Colonic mucosa (tissue), 4 donors: ENCODE measurements at regions not wholly inside any gene's neighbourhood (a gene's known extent, or its start where the extent isn't known, plus 50 kb on each side); places are given as distances from the start of the nearest gene placed in this dataset.

Experiments
- DNase-seq: peaks from one replicate; pipeline ENCODE4 v3.0.0-alpha.2; 2020
- H3K27ac ChIP-seq: fragments of 200-600 bp; one replicate; pipeline ENCODE4 v1.8.0; 2021
- H3K27me3 ChIP-seq: fragments of 200-600 bp; one replicate; pipeline ENCODE4 v1.8.0; 2021
- H3K36me3 ChIP-seq: fragments of 200-600 bp; one replicate; pipeline ENCODE4 v1.8.0; 2021
- H3K4me1 ChIP-seq: fragments of 200-600 bp; one replicate; pipeline ENCODE4 v1.8.0; 2021; ENCODE audit warnings: mild to moderate bottlenecking
- H3K4me3 ChIP-seq: fragments of 200-600 bp; one replicate; pipeline ENCODE4 v1.8.0; 2021
- H3K9ac ChIP-seq, 2 donors: one replicate each; pipeline ENCODE4 v1.7.0; 2013; ENCODE audit warnings: control low read depth in 2 of 2, low read depth in 2 of 2, low read length in 2 of 2
- H3K9me3 ChIP-seq: fragments of 200-600 bp; one replicate; pipeline ENCODE4 v1.8.0; 2021
- CTCF ChIP-seq: fragments of 200-600 bp; IDR thresholded peaks from one replicate; pipeline ENCODE4 v1.8.0; 2022; ENCODE audit warnings: antibody characterized with exemption, mild to moderate bottlenecking
- intact Hi-C: fragments of 100-400 bp; cut with DNase I; formaldehyde crosslinking; loops from one replicate; pipeline ENCODE4 v1.14.1; 2022
- donor health status: healthy.
- donor health status: DM: no; HTN: no; CAD: no.
- donor health status: DM: no; HTN: no; CAD: no.

- Histone ChIP-seq H3K36me3 (no peaks in the 10 kb centered on the region), H3K4me1 (no peaks in the 10 kb centered on the region), H3K27ac (no peak overlapping the region), H3K9ac (no peak overlapping the region), H3K9me3 (no peaks in the 10 kb centered on the region), H3K4me3 (no peak overlapping the region), H3K27me3 (no peaks in the 10 kb centered on the region)
- no peak for DNase-seq
- no peak for TF ChIP-seq CTCF
- intact Hi-C loops = no loop called here
Observed at GRCh38 chr10:64952042-64952441, 1430.8 kb downstream of the REEP3 start.

GRCh38 chr10:64956441-64956840 is 1435.2 kb downstream of the REEP3 start:
- H3K36me3 ChIP-seq = no peaks in the 10 kb centered on the region
- H3K9me3 ChIP-seq = no peaks in the 10 kb centered on the region
- no peak overlapping the region for H3K4me3 ChIP-seq
- H3K9ac ChIP-seq = no peak overlapping the region
- intact Hi-C loops = no loop called here
- no peaks in the 10 kb centered on the region for H3K4me1 ChIP-seq
- no peak for DNase-seq
- no peak for TF ChIP-seq CTCF
- H3K27ac ChIP-seq = no peak overlapping the region
- H3K27me3 ChIP-seq = no peaks in the 10 kb centered on the region

GRCh38 chr10:64959116-64959515 is 1437.9 kb downstream of the REEP3 start:
- H3K27me3 ChIP-seq = no peaks in the 10 kb centered on the region
- H3K4me3 ChIP-seq = no peak overlapping the region
- no peak overlapping the region for H3K27ac ChIP-seq
- H3K4me1 ChIP-seq = no peaks in the 10 kb centered on the region
- no peaks in the 10 kb centered on the region for H3K9me3 ChIP-seq
- intact Hi-C loops = no loop called here
- H3K36me3 ChIP-seq = no peaks in the 10 kb centered on the region
- no peak for TF ChIP-seq CTCF
- DNase-seq = no peak
- H3K9ac ChIP-seq = no peak overlapping the region

- H3K27ac ChIP-seq = no peak overlapping the region
- DNase-seq = no peak
- H3K27me3 ChIP-seq = no peaks in the 10 kb centered on the region
- H3K4me1 ChIP-seq = no peaks in the 10 kb centered on the region
- no peaks in the 10 kb centered on the region for H3K9me3 ChIP-seq
- no peak overlapping the region for H3K4me3 ChIP-seq
- H3K9ac ChIP-seq = no peak overlapping the region
- no peaks in the 10 kb centered on the region for H3K36me3 ChIP-seq
- intact Hi-C loops = no loop called here
- no peak for TF ChIP-seq CTCF
Observed at GRCh38 chr10:64959883-64960282, 1438.7 kb downstream of the REEP3 start.

GRCh38 chr10:64973391-64973790 is 1452.2 kb downstream of the REEP3 start:
- intact Hi-C loops = no loop called here
- no peaks in the 10 kb centered on the region for H3K27me3 ChIP-seq
- TF ChIP-seq CTCF = no peak

GRCh38 chr10:64976150-64976549 is 1454.9 kb downstream of the REEP3 start:
- Histone ChIP-seq H3K9ac (no peak overlapping the region), H3K4me3 (no peak overlapping the region), H3K27ac (no peak overlapping the region), H3K9me3 (no peaks in the 10 kb centered on the region), H3K4me1 (no peaks in the 10 kb centered on the region), H3K36me3 (no peaks in the 10 kb centered on the region), H3K27me3 (no peaks in the 10 kb centered on the region)
- TF ChIP-seq CTCF = no peak
- DNase-seq = no peak
- intact Hi-C loops = no loop called here

More at GRCh38 chr10:64973391-64973790, 1452.2 kb downstream of the REEP3 start:
- no peak overlapping the region for H3K4me3 ChIP-seq
- H3K9ac ChIP-seq = no peak overlapping the region
- no peak for DNase-seq
- no peaks in the 10 kb centered on the region for H3K4me1 ChIP-seq
- no peaks in the 10 kb centered on the region for H3K36me3 ChIP-seq
- no peaks in the 10 kb centered on the region for H3K9me3 ChIP-seq
- no peak overlapping the region for H3K27ac ChIP-seq
